GM04503 (cell line): ENCODE measurements at regions not wholly inside any gene's neighbourhood (a gene's known extent, or its start where the extent isn't known, plus 50 kb on each side); places are given as distances from the start of the nearest gene placed in this dataset.
A peak's percentile ranks its signal among the peaks of the same experiment; 100 is the strongest.
"Not testable (repeated sequence)": the region's sequence is repeated elsewhere in the genome, so short reads cannot be mapped to it uniquely, and the experiment has no call there.

ENCODE experiments used
- DNase-seq: peaks from one replicate; pipeline ENCODE4 v3.0.0-alpha.2; 2012; ENCODE audit warnings: low read depth

GRCh38 chr13:63337041-63337440 is 1921.4 kb upstream of the PCDH20 start:
- no peak for DNase-seq

- DNase-seq, result no peak
These were observed 1920.9 kb upstream of the PCDH20 start for GRCh38 chr13:63336549-63336948.

GRCh38 chr13:63327584-63327983 is 1911.9 kb upstream of the PCDH20 start:
- no peak for DNase-seq

- DNase-seq, result no peak
These were observed 1907.8 kb upstream of the PCDH20 start for GRCh38 chr13:63323441-63323840.

- no peak for DNase-seq
These were observed 1895.9 kb upstream of the PCDH20 start for GRCh38 chr13:63311587-63311986.

GRCh38 chr13:63308549-63309165 is 1893.0 kb upstream of the PCDH20 start:
- no peak for DNase-seq

GRCh38 chr13:63307228-63307627 is 1891.6 kb upstream of the PCDH20 start:
- DNase-seq, result no peak

- no peak for DNase-seq
These were observed 1890.0 kb upstream of the PCDH20 start for GRCh38 chr13:63305641-63306133.

GRCh38 chr13:63304497-63304896 is 1888.8 kb upstream of the PCDH20 start:
- DNase-seq, result no peak

GRCh38 chr13:63299866-63300394 is 1884.3 kb upstream of the PCDH20 start:
- DNase-seq, result no peak

GRCh38 chr13:63297163-63297562 is 1881.5 kb upstream of the PCDH20 start:
- DNase-seq, result no peak

GRCh38 chr13:63291701-63292100 is 1876.1 kb upstream of the PCDH20 start:
- DNase-seq, result no peak

GRCh38 chr13:63288576-63288975 is 1872.9 kb upstream of the PCDH20 start:
- DNase-seq, result peak; percentile 2

- no peak for DNase-seq
These were observed 1872.3 kb upstream of the PCDH20 start for GRCh38 chr13:63287926-63288325.

- no peak for DNase-seq
These were observed 1869.8 kb upstream of the PCDH20 start for GRCh38 chr13:63285426-63285825.

- DNase-seq, result no peak
These were observed 1863.5 kb upstream of the PCDH20 start for GRCh38 chr13:63279136-63279535.

- DNase-seq, result no peak
These were observed 1859.1 kb upstream of the PCDH20 start for GRCh38 chr13:63274772-63275171.

GRCh38 chr13:63249411-63250187 is 1834.0 kb upstream of the PCDH20 start:
- DNase-seq, result no peak

- DNase-seq, result not testable (repeated sequence)
These were observed 1821.2 kb upstream of the PCDH20 start for GRCh38 chr13:63236667-63237396.

- DNase-seq, result not testable (repeated sequence)
These were observed 1802.9 kb upstream of the PCDH20 start for GRCh38 chr13:63218596-63218995.

- no peak for DNase-seq
These were observed 1793.8 kb upstream of the PCDH20 start for GRCh38 chr13:63209330-63210017.

GRCh38 chr13:63208826-63209225 is 1793.2 kb upstream of the PCDH20 start:
- no peak for DNase-seq
